NCI-H2196 (cell line): ENCODE measurements at regions not wholly inside any gene's neighbourhood (a gene's known extent, or its start where the extent isn't known, plus 50 kb on each side); places are given as distances from the start of the nearest gene placed in this dataset.
"Not testable (repeated sequence)": the region's sequence is repeated elsewhere in the genome, so short reads cannot be mapped to it uniquely, and the experiment has no call there.

ENCODE experiments used
- DNase-seq: peaks from one replicate; lab custom pipeline; 2025; ENCODE audit not compliant: unreplicated experiment; lab: John Stamatoyannopoulos, UW

DNA sequence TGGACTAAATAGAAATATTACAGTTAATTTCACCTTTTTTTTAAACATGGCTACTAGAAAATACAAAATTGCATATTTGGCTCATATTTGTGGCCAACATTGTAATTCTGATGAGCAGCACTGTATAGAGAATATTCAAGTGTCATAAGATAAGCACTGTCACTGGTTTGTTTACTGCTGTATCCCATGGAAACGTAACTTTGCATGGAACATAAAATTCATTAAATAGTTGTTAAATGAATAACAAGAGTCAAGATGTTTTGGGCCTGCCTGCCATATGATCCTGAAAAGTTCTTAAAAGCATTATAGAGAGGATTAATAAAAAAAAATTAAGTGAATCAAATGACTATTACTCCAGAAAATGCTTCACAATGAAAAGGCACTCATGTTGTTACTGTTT, 763.7 kb upstream of the CRIM1 start:
- DNase-seq, result no peak

DNA sequence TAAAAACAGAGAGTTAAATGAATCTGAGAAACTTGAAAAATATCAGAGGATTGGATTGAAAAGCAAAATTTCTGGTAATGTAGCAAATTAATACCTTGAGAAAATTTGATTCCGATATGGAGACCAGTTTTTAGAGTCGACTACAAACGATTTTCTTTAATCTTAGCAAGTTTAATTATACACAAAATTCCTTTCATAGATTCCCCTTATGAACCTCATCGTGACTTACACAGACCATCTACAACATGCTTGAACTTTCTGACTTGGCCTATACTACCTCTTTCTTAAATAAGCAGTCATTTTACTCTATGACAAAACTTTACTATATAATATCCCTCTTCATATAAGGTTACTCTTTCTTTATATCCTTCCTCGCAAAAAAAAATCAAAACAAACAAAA, 769.6 kb upstream of the CRIM1 start:
- DNase-seq, result no peak

DNA sequence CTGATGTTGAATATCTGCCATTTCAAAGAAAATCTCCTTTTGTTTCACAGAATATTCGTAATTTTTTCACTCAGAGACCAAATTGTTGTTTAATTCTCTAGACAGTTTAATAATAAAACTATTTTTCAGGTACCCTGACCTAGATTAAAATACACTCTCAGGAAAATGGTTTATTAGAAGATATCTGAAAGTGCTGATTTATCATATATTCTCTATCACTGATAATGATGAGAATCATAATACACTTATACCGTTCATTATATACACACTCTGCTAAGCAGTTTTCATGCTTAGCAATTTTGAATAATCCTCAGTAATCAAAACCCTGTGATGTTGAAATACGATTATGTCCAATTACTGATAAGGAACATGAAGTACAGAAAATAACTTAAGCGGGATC, 772.9 kb upstream of the CRIM1 start:
- DNase-seq, result no peak

- no peak for DNase-seq
These were observed 774.6 kb upstream of the CRIM1 start for GRCh38 chr2:35580956-35581355.

DNA sequence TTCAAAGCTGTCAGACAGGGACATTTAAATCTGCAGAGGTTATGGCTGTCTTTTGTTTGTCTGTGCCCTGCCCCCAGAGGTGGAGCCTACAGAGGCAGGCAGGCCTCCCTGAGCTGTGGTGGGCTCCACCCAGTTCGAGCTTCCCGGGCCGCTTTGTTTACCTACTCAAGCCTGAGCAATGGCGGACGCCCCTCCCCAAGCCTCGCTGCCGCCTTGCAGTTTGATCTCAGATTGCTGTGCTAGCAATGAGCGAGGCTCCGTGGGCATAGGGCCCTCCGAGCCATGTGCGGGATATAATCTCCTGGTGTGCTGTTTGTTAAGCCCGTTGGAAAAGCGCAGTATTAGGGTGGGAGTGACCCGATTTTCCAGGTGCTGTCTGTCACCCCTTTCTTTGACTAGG, 787.0 kb upstream of the CRIM1 start:
- DNase-seq, result not testable (repeated sequence)

DNA sequence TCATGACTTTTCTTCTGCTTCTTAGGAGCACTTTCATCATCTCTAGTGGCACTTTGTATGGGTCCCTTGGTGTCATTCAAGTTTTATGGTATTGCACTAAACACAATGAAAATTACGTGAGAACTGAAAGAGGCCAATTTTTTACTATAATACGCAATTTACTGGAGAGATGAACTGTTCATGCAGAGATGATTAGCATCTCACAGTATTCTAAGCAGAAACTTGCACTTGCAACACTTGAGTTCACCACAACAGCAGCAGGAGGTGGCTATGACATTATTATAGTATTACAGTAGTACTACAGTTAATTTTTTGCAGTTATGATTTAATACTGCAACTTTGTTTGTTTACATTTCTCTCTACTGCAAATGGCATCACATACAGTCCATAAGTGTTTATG, 793.1 kb upstream of the CRIM1 start:
- no peak for DNase-seq

GRCh38 chr2:35548171-35548570, 807.4 kb upstream of the CRIM1 start:
- no peak for DNase-seq

- DNase-seq, result no peak
These were observed 810.3 kb upstream of the CRIM1 start for GRCh38 chr2:35545301-35545700.

DNA sequence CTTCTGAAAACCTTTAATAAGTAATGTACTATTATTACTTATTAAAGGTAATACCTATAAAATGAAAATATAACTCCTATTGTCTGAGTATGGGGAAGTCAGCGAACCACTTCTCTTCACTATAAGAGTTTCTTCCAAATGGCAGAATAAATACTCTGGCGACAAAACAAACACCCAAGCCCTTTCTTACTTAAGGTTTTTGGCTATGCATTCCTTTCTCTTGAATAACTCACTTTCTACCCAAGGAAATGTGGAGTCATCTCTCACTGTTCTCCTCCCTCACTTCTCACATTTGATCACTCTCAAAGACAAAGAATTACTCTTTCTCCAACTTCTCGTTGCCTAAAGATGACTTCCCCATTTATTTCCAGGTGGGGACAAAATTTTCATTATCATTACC, 816.8 kb upstream of the CRIM1 start:
- no peak for DNase-seq

DNA sequence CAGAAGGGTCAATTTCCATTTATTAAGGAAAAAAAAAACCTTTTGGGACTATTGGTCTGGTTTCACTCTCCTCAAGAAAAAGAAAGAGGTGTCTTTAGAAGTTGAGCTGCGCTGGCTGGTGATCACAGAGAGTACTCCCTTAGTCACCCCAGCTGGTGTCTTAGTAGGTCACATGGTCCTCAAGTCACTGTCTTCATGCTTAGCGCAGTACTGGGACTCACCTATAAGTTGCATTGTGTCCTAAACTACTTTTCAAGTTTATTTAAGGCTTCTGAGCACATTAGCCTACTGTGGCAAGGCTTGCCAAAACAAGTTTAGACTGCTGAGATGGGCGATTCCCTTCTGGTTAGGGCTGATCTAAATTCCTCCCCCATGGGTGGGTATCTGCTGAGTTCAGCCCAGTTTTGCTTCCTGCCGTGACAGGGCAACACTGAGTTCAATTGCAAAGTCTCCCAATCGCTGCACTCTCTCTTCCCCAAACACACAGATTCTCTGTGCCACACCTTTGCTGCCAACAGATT, 824.9 kb upstream of the CRIM1 start:
- no peak for DNase-seq

DNA sequence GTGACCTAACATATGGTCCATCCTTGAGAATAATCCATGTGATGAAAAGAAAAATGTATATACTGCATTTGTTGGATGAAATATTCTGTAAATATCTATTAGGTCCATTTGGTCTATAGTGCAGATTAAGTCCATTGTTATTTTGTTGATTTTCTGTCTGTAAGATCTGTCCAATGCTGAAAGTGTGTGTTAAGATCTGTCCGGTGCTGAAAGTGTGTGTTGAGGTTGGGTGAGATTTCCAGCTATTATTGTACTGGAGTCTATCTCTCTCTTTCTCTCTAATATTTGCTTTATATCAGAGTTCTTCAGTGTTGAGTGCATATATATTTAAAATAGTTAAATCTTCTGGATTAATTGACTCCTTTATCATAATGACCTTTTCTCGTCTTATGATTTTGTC, 828.8 kb upstream of the CRIM1 start:
- DNase-seq, result no peak

DNA sequence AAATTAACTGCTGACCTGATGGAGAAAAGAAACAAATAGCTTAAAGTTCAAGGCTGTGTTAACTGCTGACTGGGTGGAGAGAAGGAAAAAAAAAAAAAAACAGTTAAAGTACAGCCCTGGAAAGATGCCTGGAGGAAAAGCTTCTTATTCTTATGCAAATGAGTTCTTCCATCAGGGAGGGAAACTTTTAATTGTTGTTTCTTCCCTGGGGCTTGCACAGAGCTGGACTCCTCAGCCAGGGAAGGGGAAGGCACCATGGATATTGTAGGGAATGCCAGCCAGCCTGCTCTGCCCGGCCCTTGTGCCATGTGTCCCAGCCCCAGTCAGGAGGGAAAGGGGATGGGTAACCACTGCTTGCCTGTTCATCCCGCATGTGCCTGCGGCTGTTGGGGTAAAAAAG, 833.1 kb upstream of the CRIM1 start:
- DNase-seq, result no peak

DNA sequence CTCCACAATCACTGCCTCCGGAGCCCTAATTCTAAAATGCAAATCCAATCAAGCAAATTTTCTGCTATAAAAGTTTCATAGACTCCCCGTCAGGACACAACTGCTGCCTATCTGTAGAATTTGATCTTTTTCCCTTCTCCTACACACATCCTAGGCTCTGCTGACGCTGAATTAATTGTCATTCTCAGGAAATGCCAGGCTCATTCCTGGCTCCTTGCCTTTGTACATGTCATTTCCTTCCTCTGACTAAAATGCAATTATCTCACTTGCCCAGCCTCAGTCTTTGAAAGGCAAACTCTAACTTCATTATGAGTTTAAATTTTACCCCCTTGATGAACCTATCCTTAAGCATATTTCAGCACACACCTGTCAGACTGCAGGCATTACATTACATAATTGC, 844.9 kb upstream of the CRIM1 start:
- no peak for DNase-seq

DNA sequence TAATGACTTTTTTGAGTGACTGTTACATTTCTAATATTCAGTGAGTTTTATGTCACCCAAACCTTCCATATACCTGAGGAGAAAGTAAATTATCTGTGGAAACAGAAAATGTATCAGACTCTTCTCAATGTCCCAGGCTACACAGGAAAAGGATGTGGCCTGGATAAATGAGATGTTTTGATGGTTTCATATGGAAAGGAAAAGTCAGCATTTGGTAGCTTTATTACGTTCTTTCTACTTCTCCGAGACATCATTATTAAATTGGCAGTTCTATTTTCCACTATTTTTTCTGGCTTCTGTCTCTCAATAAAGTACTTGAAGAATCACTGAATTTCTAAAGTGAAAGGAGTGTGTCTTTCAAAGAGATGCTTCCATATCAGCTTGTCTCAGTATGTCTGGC, 847.0 kb upstream of the CRIM1 start:
- DNase-seq, result no peak

- no peak for DNase-seq
These were observed 851.2 kb upstream of the CRIM1 start for GRCh38 chr2:35504419-35504818.

DNA sequence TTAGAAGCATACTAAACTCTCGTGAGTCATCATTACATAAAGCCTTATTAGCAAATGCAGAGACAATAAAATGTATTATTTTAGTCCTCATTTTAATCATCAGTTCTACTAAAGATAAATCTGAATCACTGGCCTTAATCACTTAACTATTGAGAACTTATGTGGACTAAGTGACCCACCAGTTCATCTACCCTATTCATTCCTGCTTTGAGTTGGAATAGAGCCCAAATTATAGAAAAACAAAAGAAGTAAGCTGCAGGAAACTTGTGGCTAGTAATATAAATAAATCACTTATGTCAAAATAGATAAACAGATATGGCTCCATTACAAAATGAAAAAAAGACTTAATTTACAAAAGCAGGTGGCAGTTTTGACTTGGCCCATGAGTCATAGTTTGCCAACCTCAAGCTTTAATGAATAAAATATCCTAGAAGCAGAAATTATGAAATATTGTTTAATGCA, 851.8 kb upstream of the CRIM1 start:
- DNase-seq, result no peak

GRCh38 chr2:35503311-35503710, 852.3 kb upstream of the CRIM1 start:
- DNase-seq, result no peak

DNA sequence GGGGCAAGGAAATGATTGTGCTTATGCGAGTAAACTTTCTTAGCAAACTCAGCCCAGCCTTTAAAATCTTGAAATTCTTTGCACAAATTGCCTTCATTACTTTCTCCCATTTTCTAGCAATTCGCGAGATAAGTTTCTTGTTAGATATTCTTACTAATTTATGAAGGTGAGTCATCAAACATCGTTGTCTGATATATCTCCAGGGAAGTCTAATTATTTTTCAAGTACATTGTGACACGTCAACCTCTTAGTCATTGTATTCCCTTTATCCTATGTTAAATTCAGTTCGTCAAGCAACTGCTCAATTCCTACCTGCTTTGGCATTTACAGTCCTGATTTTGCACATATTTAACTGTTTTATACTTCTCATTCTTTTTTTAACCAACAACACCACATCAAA, 854.5 kb upstream of the CRIM1 start:
- DNase-seq, result no peak

DNA sequence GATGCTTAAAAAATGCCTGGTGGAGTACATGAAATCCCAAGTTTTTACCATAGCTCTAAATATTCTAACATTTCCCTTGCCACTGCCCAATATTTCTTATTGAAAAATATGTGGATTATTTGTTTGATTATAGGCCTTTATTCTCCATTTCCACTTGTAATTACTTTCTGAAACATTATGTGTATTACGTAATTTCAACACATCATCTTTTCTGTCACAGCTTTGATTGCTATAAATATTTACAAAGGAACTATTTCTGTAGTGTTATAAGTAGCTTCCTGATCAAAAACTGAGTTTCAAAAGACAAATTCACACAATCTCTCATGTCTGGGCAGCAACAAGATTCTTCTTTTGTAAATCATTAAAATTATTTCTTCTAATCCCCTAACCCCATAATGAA, 859.6 kb upstream of the CRIM1 start:
- DNase-seq, result no peak

DNA sequence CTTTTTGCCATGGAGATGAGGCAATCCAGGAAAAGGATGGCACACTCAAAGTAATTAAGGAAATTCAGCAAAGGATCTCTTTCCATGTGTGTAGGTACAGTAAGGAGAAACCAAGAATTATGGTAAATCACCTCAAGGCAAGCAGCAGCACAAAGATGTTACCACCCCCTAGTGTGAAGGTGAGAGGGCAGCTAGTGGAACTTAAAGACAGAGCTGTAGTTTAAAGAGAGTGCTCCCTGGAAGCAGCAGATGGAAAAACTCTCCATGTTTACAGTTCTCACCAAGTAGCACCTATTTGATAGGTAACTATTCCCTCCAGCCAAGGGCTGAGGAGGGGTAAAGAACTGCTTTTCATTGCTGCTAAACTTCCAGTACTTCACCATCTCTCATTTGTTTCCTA, 860.4 kb upstream of the CRIM1 start:
- DNase-seq, result no peak

GRCh38 chr2:35478121-35478520, 877.5 kb upstream of the CRIM1 start:
- DNase-seq, result not testable (repeated sequence)

DNA sequence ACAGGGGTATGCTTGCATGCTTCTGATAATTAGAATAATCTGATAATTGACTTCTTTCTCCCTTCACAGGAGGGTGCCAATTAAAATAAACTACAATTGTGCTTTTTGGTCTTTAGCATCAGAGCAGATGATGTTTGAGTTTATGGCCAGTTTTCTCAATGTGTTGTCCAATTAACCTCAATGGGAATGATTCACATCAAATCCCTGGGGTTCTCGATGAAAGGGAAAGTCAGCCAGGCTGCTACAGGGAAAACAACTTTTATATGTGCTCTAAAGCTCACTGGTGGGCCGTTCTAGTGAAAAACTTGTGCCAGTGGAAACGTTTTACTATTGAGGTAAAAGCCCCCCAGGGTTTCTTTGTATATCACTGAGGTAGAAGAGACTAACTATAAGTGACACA, 887.3 kb upstream of the CRIM1 start:
- DNase-seq, result no peak

- no peak for DNase-seq
These were observed 891.6 kb upstream of the CRIM1 start for GRCh38 chr2:35463805-35464596.
